K562 (cell line): ENCODE measurements at regions not wholly inside any gene's neighbourhood (a gene's known extent, or its start where the extent isn't known, plus 50 kb on each side); places are given as distances from the start of the nearest gene placed in this dataset.

Experiments used
- ATAC-seq: fragments of 200-7000 bp; cut with Tn5 transposase; 3 replicates; pipeline ENCODE4 v1.9.1; 2020; ENCODE audit warnings: moderate library complexity
- BruUV-seq: library from RNA; stranded (reverse); fragments of 400-500 nt; replicated peaks from 2 replicates; lab custom pipeline; 2021; lab: Mats Ljungman, UMichigan
- CTCF ChIA-PET: fragments of 300-600 bp; formaldehyde crosslinking; extraction: SDS; loops from one replicate; lab custom pipeline; 2021; ENCODE audit warnings: low intra/inter-chr PET ratio; lab: Yijun Ruan, JAX
- POLR2A ChIA-PET: fragments of 300-600, 350-650 bp; sonication (Branson Sonifier 250); formaldehyde crosslinking; extraction: SDS; loops from one replicate; lab custom pipeline; 2021; ENCODE audit warnings: antibody characterized with exemption, inconsistent platforms; lab: Yijun Ruan, JAX
- DNase-seq, 4 experiments: peaks; one replicate each; pipeline versions ENCODE4 v3.0.0 to v3.0.0-alpha.2; 2011 to 2018; ENCODE audit warnings: low spot score in 3 of 4, mixed read lengths in 3 of 4; ENCODE audit errors: extremely low read depth in 1 of 4
- FAIRE-seq: peaks from 2 replicates; lab custom pipeline; 2011; peaks lifted over from hg19 to GRCh38; lab: Jason Lieb, UNC
- H2AFZ ChIP-seq: 2 replicates; pipeline ENCODE4 v1.6.0; 2011; ENCODE audit warnings: low read depth, low read length, control low read depth, inconsistent platforms
- H3K27ac ChIP-seq: fragments of 200-600 bp; 3 replicates; pipeline ENCODE4 v1.8.0; 2011; ENCODE audit warnings: low read depth, mild to moderate bottlenecking, control low read depth, inconsistent platforms, low read length, moderate library complexity, mixed read lengths; ENCODE audit errors: extremely low read depth
- H3K27me3 ChIP-seq, 2 experiments: fragments of 300-600 bp in 1 of 2; 2 replicates in 1 of 2; 3 replicates in 1 of 2; pipeline versions ENCODE4 v1.6.0 to v1.8.0; 2011; ENCODE audit warnings: inconsistent platforms in 2 of 2, low read length in 2 of 2, mild to moderate bottlenecking in 1 of 2, mixed read lengths in 1 of 2, moderate library complexity in 1 of 2; ENCODE audit not compliant: control insufficient read depth in 2 of 2, insufficient read depth in 2 of 2
- H3K36me3 ChIP-seq: fragments of 300-600 bp; 3 replicates; pipeline ENCODE4 v1.8.0; 2011; ENCODE audit warnings: mild to moderate bottlenecking, low read length, inconsistent platforms; ENCODE audit not compliant: control insufficient read depth, insufficient read depth
- H3K4me1 ChIP-seq, 2 experiments: fragments of 200-600 bp in 1 of 2; replicated peaks in 1 of 2; 2 replicates in 1 of 2; 3 replicates in 1 of 2; pipeline versions ENCODE4 v1.5.1 to v1.8.0; 2011; ENCODE audit warnings: inconsistent platforms in 2 of 2, low read length in 2 of 2, mild to moderate bottlenecking in 1 of 2, mixed read lengths in 1 of 2, moderate library complexity in 1 of 2; ENCODE audit not compliant: control insufficient read depth in 2 of 2, insufficient read depth in 2 of 2
- H3K4me2 ChIP-seq: 2 replicates; pipeline ENCODE4 v1.6.1; 2011; ENCODE audit warnings: low read length, control low read depth, inconsistent platforms, mixed read lengths; ENCODE audit not compliant: insufficient read depth
- H3K4me3 ChIP-seq: fragments of 200-600 bp; sonication (generic), shearing (Covaris generic); 2 replicates; pipeline ENCODE4 v1.5.1; 2016; ENCODE audit warnings: control low read depth, inconsistent platforms
- H3K79me2 ChIP-seq: fragments of 200-600 bp; 3 replicates; pipeline ENCODE4 v1.8.0; 2011; ENCODE audit warnings: low read length, inconsistent platforms; ENCODE audit not compliant: control insufficient read depth, insufficient read depth
- H3K9ac ChIP-seq, 2 experiments: 2 replicates each; pipeline versions ENCODE4 v1.6.0 to v1.6.1; 2011; ENCODE audit warnings: low read depth in 2 of 2, low read length in 2 of 2, control low read depth in 1 of 2, inconsistent platforms in 1 of 2, mild to moderate bottlenecking in 1 of 2, mixed read lengths in 1 of 2; ENCODE audit not compliant: insufficient read depth in 1 of 2
- H3K9me1 ChIP-seq: one replicate; pipeline ENCODE4 v1.6.0; 2011; ENCODE audit warnings: inconsistent platforms, mild to moderate bottlenecking, low read length, moderate library complexity; ENCODE audit not compliant: control insufficient read depth, insufficient read depth
- H3K9me3 ChIP-seq: replicated peaks from 2 replicates; pipeline ENCODE4 v1.5.1; 2011; ENCODE audit warnings: low read depth, low read length, inconsistent platforms; ENCODE audit not compliant: control insufficient read depth, insufficient read depth
- H4K20me1 ChIP-seq: replicated peaks from 2 replicates; pipeline ENCODE4 v1.6.1; 2011; ENCODE audit warnings: low read length, inconsistent platforms, mixed read lengths; ENCODE audit not compliant: control insufficient read depth, insufficient read depth
- CHCHD3 ChIP-seq: fragments of 250-450 bp; sonication (Bioruptor Pico); IDR thresholded peaks from 2 replicates; pipeline ENCODE4 v2.1.2; 2022; ENCODE audit warnings: mild to moderate bottlenecking
- DEAF1 ChIP-seq: fragments of 450-650 bp; formaldehyde crosslinking; IDR thresholded peaks from 2 replicates; pipeline ENCODE4 v1.4.0; 2020; ENCODE audit warnings: mild to moderate bottlenecking, moderate library complexity
- KAT8 ChIP-seq: fragments of 450-650 bp; IDR thresholded peaks from 2 replicates; pipeline ENCODE4 v1.6.1; 2016; ENCODE audit warnings: low read depth, mild to moderate bottlenecking
- NRF1 ChIP-seq, 2 experiments: fragments of 450-650 bp; IDR thresholded peaks in 1 of 2; conservative IDR thresholded peaks in 1 of 2; 2 replicates each; pipeline ENCODE4 v1.6.1; 2014; ENCODE audit warnings: mild to moderate bottlenecking in 2 of 2
- ZNF76 ChIP-seq: fragments of 250-450 bp; sonication (Bioruptor Pico); IDR thresholded peaks from 2 replicates; pipeline ENCODE4 v1.4.0; 2020; ENCODE audit warnings: mild to moderate bottlenecking, moderate library complexity, borderline replicate concordance
- ZSCAN32 ChIP-seq: fragments of 450-650 bp; formaldehyde crosslinking; IDR thresholded peaks from 2 replicates; pipeline ENCODE4 v1.4.0; 2020; ENCODE audit warnings: mild to moderate bottlenecking, moderate library complexity
- WGBS: fragments of 100-300 bp; shearing (Covaris generic); methylation state at CpG from one replicate; pipeline ENCODE4 v1.1.6; 2016; ENCODE audit warnings: low coverage, mixed read lengths; ENCODE audit not compliant: insufficient coverage; ENCODE audit errors: missing lambda C conversion rate; 5-methylcytosine and 5-hydroxymethylcytosine counted together
- in situ Hi-C: fragments of 300-500 bp; cut with MboI; formaldehyde crosslinking; loops from 4 replicates; pipeline ENCODE4 v1.15.0; 2018; ENCODE audit warnings: inconsistent platforms, mixed read lengths
- intact Hi-C: fragments of 100-400 bp; cut with micrococcal nuclease; formaldehyde crosslinking; loops from 2 replicates; pipeline ENCODE4 v1.14.2; 2022

GRCh38 chr3:56887402-56888025 is 85.8 kb upstream of the ARHGEF3 start (continued):
- TF ChIP-seq DEAF1 (CRISPR knock-in tag) (no peak), KAT8 (no peak)

- no TSS peak for BruUV-seq
These were observed 84.6 kb upstream of the ARHGEF3 start for GRCh38 chr3:56886314-56886713.

More at GRCh38 chr3:56886314-56886713, 84.6 kb upstream of the ARHGEF3 start:
- H3K79me2 ChIP-seq: no peaks in the 10 kb centered on the region
- ChIA-PET CTCF (no interaction called here), POLR2A (interaction anchor here (0.7 kb wide), 1 partner anchor 179 kb away, joined by 3 read pairs; no protein-coding TSS in a partner anchor)
- H3K27ac ChIP-seq: no peak overlapping the region
- H3K9ac ChIP-seq: no peak overlapping the region
- in situ Hi-C loops: no loop called here
- no peaks in the 10 kb centered on the region for H3K9me3 ChIP-seq
- intact Hi-C loops: no loop called here
- ATAC-seq (no peak), DNase-seq (no peak), FAIRE-seq (no peak)
- H2AFZ ChIP-seq: no peak overlapping the region
- no peaks in the 10 kb centered on the region; a peak in 3 of 5 replicates for H3K27me3 ChIP-seq
- H4K20me1 ChIP-seq: no peaks in the 10 kb centered on the region
- no peak overlapping the region for H3K4me2 ChIP-seq
- no peaks in the 10 kb centered on the region for H3K4me1 ChIP-seq
- no peaks in the 10 kb centered on the region for H3K9me1 ChIP-seq
- TF ChIP-seq ZSCAN32 (no peak), ZNF76 (CRISPR knock-in tag) (no peak), NRF1 (conservative IDR thresholded peaks at IDR 0.05 in 1 of 2, IDR thresholded peaks at IDR 0.05 in 1 of 2) (no peak), CHCHD3 (CRISPR knock-in tag) (no peak)
- no peak overlapping the region for H3K4me3 ChIP-seq
- 4% methylated on average over 6 of the region's 6 CpGs for WGBS
- no peaks in the 10 kb centered on the region for H3K36me3 ChIP-seq
